ENCODE measurements at regions not wholly inside any gene's neighbourhood (a gene's known extent, or its start where the extent isn't known, plus 50 kb on each side); places are given as distances from the start of the nearest gene placed in this dataset.

GRCh38 chr16:35746281-35746962, 2287.0 kb downstream of the TP53TG3F start:
- H3K27me3 Mint-ChIP-seq (ENCODE audit: low read depth in 2 of 2): no peaks in the 10 kb centered on the region
- intact Hi-C loops (cut with micrococcal nuclease): no loop called here
- Histone ChIP-seq H3K4me3 (ENCODE audit: low read length) (no peak overlapping the region), H3K4me1 (ENCODE audit: control insufficient read depth, insufficient read depth, low read length) (no peaks in the 10 kb centered on the region), H3K36me3 (ENCODE audit: control insufficient read depth, insufficient read depth, low read length) (no peaks in the 10 kb centered on the region), H3K9me3 (ENCODE audit: control insufficient read depth, insufficient read depth, low read length) (peaks cover 59% of the 10 kb centered on the region), H3K27me3 (ENCODE audit: control insufficient read depth, insufficient read depth, low read length) (no peaks in the 10 kb centered on the region), H3K27ac (ENCODE audit: low read length) (no peak overlapping the region)
- DNase-seq (no peak), ATAC-seq (no peak)
- WGBS (ENCODE audit: insufficient coverage): 92% methylated on average over 17 of the region's 17 CpGs
- no peak overlapping the region for H3K4me3 Mint-ChIP-seq
- no peak for TF ChIP-seq CTCF (IDR thresholded peaks at IDR 0.05)
- no peaks in the 10 kb centered on the region for H3K4me1 Mint-ChIP-seq
- no peak overlapping the region for H3K27ac Mint-ChIP-seq
- H3K36me3 Mint-ChIP-seq: peaks cover 14% of the 10 kb centered on the region
- peaks cover 22 to 42% of the 10 kb centered on the region in 2 donors for H3K9me3 Mint-ChIP-seq

- Histone ChIP-seq H3K27me3 (ENCODE audit: control insufficient read depth, insufficient read depth, low read length) (no peaks in the 10 kb centered on the region), H3K4me3 (ENCODE audit: low read length) (no peak overlapping the region), H3K9me3 (ENCODE audit: control insufficient read depth, insufficient read depth, low read length) (peaks cover 63% of the 10 kb centered on the region), H3K4me1 (ENCODE audit: control insufficient read depth, insufficient read depth, low read length) (no peaks in the 10 kb centered on the region), H3K27ac (ENCODE audit: low read length) (no peak overlapping the region), H3K36me3 (ENCODE audit: control insufficient read depth, insufficient read depth, low read length) (no peaks in the 10 kb centered on the region)
- WGBS (ENCODE audit: insufficient coverage): 94% methylated on average over 18 of the region's 18 CpGs
- Mint-ChIP-seq H3K4me1 (no peaks in the 10 kb centered on the region), H3K27ac (no peak overlapping the region), H3K9me3 (peaks cover 18 to 41% of the 10 kb centered on the region in 2 donors), H3K36me3 (peaks cover 7% of the 10 kb centered on the region), H3K4me3 (no peak overlapping the region), H3K27me3 (ENCODE audit: low read depth in 2 of 2) (no peaks in the 10 kb centered on the region)
- DNase-seq (no peak), ATAC-seq (no peak)
- intact Hi-C loops (cut with micrococcal nuclease): no loop called here
- TF ChIP-seq CTCF (IDR thresholded peaks at IDR 0.05): no peak
These were observed 2287.7 kb downstream of the TP53TG3F start for GRCh38 chr16:35746963-35747657.

GRCh38 chr16:35747658-35748455, 2288.4 kb downstream of the TP53TG3F start:
- intact Hi-C loops (cut with micrococcal nuclease): no loop called here
- ATAC-seq: no peak
- Histone ChIP-seq H3K27me3 (ENCODE audit: control insufficient read depth, insufficient read depth, low read length) (no peaks in the 10 kb centered on the region), H3K36me3 (ENCODE audit: control insufficient read depth, insufficient read depth, low read length) (no peaks in the 10 kb centered on the region), H3K9me3 (ENCODE audit: control insufficient read depth, insufficient read depth, low read length) (peaks cover 70% of the 10 kb centered on the region), H3K27ac (ENCODE audit: low read length) (no peak overlapping the region), H3K4me3 (ENCODE audit: low read length) (no peak overlapping the region), H3K4me1 (ENCODE audit: control insufficient read depth, insufficient read depth, low read length) (no peaks in the 10 kb centered on the region)
- H3K4me1 Mint-ChIP-seq: no peaks in the 10 kb centered on the region
- 94% methylated on average over 14 of the region's 17 CpGs for WGBS (ENCODE audit: insufficient coverage)
- TF ChIP-seq CTCF (IDR thresholded peaks at IDR 0.05): no peak
- H3K36me3 Mint-ChIP-seq: no peaks in the 10 kb centered on the region
- H3K27me3 Mint-ChIP-seq (ENCODE audit: low read depth in 2 of 2): no peaks in the 10 kb centered on the region
- H3K4me3 Mint-ChIP-seq: no peak overlapping the region
- H3K9me3 Mint-ChIP-seq: peaks cover 12 to 41% of the 10 kb centered on the region in 2 donors
- no peak for DNase-seq
- no peak overlapping the region for H3K27ac Mint-ChIP-seq

All from natural killer cell (primary cell).